GM18867 (cell line): ENCODE measurements at regions not wholly inside any gene's neighbourhood (a gene's known extent, or its start where the extent isn't known, plus 50 kb on each side); places are given as distances from the start of the nearest gene placed in this dataset.
A peak's percentile ranks its signal among the peaks of the same experiment; 100 is the strongest.

Experiments used
- ATAC-seq: cut with Tn5 transposase; IDR thresholded peaks from one replicate; pipeline ENCODE4 v1.9.1; 2021; ENCODE audit warnings: mild to moderate bottlenecking, moderate library complexity; ENCODE audit not compliant: unreplicated experiment

- no peak for ATAC-seq
Measured at GRCh38 chr9:16128003-16128402, 575.2 kb downstream of the CCDC171 start.

DNA sequence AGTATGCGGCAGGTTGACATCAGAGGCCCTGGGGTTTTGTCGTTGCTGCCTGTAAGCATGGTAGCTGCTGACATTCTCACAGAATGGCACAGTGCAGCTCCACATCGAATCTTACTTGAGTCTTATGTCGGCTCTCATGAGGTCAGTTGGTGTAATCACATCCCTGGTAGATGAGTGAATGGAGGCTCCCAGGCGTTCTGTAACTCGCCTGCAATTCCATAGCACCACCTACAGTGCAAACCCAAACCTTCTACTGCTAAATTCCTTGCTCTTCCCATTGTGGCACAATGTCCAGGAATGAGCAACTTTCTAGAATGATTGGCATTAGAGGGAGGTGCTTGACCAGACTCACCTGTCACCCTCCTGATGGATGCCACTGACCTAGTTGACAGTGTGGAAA is 578.4 kb downstream of the CCDC171 start:
- no peak for ATAC-seq

DNA sequence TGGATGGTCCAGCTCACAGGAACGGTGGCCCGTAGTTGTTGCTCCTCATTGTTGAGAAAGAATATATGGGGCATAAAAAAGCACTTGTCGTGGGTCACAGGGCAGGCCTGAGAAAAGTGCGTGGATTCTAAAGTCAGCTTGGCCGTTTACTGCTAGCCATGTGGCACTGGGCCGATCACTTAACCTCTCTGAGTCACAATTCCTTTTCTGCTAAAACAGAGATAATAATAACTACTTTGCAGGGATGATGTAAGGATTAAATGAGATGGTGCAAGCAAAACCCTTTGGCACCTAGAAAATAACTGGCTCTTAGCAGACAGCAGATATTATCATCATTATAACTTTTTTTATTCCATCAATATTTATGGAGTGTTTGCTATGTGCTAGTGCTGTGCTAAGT is 579.7 kb downstream of the CCDC171 start:
- ATAC-seq: no peak

DNA sequence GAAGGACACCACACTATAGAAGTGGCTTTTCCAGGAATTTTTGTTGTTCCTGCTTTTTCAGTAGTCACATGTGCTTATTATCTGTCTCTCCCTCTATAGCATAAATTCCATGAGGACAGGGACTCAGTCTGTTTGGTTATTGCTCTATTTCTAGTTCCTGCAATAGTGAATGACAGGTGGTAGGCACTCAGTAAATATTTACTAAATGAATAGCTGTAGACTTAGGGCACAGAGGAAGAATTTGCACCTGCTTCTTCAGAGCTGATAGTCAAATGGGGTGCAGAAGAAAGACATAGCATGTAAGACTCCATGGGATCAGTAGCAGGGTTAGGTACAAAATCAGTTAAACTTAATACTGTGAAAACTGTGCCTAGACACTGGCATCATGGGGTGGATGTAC is 580.2 kb downstream of the CCDC171 start:
- no peak for ATAC-seq

GRCh38 chr9:16133556-16134227 is 580.8 kb downstream of the CCDC171 start:
- ATAC-seq: peak; percentile 92

GRCh38 chr9:16134351-16134750 is 581.5 kb downstream of the CCDC171 start:
- no peak for ATAC-seq

- ATAC-seq: no peak
Measured at GRCh38 chr9:16135968-16136367, 583.1 kb downstream of the CCDC171 start.

GRCh38 chr9:16136451-16136850 is 583.6 kb downstream of the CCDC171 start:
- ATAC-seq: no peak

DNA sequence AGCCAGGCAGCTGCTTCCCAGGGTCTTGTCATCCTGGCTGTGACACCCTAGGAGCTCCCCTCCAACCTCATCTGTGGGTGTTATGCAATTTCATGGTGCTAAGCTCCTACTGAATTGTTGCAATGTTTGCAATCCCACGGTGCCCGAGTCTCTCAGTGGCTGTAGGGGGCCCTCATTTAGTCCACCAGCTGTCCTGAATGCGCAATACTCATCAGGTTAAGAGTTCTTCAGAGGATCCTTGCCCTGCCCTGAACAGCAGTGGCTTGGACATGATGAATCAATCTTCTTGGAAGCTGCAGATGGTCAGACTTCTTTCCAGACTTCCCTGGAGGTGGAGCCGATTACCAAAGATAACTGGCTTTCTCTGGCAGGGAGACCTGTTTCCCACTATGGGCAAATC is 584.1 kb downstream of the CCDC171 start:
- no peak for ATAC-seq

- ATAC-seq: no peak
Measured at GRCh38 chr9:16138561-16139491, 586.0 kb downstream of the CCDC171 start.

GRCh38 chr9:16139774-16140173 is 586.9 kb downstream of the CCDC171 start:
- no peak for ATAC-seq

DNA sequence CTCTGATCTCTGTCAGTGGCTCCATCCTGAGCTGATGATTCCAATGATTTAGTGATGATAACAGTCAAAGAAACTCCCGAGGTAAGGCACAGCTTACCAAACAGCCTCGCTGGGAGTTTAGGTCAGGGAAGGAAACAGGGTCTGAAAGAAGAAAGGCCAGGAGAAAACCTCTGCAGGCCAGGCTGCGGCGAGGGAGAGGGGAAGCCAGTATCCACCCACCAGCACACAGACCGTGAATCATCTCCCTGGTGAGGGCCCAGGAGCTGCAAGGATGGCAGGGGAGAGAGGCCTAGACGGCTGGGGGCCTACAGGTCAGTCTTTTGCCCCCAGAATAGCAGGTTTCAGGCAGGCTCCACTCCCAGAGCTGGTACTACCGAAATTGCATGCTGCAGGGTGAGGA is 590.5 kb downstream of the CCDC171 start:
- no peak for ATAC-seq

GRCh38 chr9:16143947-16144890 is 591.4 kb downstream of the CCDC171 start:
- no peak for ATAC-seq

GRCh38 chr9:16145196-16145950 is 592.5 kb downstream of the CCDC171 start:
- peak; percentile 56 for ATAC-seq

GRCh38 chr9:16147726-16148125 is 594.9 kb downstream of the CCDC171 start:
- no peak for ATAC-seq

GRCh38 chr9:16150501-16150900 is 597.7 kb downstream of the CCDC171 start:
- ATAC-seq: no peak

DNA sequence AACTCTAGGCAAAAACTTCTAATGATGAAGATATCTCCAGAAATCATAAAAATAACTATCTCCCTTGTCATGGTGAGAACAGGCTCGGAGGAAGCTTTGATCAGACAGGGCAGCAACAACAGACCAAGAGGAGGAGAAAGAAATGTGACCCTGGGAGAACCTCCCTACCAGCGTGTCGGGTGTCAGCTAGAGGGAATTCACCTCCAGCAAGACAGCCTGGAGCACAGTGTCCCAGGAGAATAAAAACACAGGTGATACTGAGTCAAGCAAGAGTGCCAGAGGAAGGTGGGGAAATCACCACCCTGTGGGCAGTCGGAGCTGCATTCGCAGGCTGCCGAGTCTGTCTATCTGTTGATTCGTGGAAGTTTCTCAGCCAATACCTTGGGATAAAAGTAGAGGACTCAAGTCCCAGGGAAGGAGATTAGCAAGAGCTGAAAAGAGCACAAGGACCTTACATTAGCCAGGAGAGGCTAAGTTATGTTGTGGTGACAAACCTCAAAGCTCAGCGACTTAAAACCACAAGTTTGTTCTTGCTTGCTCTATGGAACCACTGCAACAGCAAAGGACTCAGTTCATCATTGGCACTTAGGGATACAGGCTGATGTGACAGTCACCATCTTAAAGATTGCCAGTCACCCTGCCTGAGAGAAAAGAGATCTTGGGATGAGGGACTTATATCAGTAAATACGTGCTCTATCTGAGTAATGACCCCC is 598.3 kb downstream of the CCDC171 start:
- ATAC-seq: no peak

DNA sequence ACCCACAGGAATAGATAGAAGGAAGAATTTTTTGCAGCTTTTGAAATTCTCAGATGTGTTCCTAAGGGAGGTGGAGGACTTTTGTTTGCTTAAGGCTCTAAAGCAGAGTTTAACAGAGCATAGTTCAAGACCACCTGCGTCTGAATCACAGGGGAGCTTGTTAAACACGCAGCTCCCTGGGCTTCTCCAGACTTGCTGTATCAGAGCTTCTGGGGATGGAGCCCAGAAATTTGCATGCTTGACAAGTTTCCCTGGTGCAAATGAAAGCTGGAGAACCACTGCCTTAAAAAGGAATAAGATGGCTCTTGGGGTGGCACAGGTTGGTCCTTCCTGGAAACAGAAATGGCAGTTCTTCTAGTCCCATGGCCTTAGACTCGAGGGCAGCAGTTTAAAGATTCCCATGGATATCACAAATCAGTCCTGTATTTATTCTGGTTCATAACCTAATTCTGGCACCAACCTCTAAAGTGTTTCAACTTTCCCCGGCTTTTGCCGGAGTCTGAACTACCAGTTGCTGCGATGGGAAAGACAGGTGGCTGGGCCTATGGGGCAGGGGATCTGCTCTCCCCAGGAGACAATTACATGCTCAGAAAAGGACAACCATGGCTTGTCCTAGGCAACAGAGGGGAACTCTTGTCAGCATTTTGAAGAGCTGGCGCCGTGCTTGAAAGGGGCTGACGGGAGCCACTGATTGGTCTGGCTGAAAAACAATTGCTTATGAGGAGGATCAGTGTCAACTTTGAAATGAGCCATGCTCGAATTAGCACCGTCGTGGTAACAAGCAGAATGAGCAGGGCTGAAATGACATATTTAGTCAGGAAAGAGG is 599.6 kb downstream of the CCDC171 start:
- no peak for ATAC-seq

DNA sequence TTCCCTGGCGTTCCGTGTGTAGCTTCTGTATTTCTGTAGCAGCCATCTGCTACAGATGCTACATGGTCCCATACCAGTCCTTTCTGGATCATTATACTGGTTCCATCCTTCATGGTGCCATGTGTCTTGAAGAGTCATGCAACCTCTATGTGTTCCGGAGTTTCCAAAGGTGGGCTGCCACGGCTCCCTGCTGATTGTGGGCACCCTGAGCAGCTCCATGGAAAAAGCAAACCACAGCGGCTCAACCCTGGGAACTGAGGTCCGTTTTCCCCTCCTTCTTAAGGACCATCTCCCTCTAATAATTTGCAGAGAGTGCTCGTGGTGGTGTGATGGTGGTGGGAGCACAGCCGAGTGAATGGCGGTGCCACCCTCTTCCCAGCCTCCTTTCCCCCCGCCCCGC is 600.4 kb downstream of the CCDC171 start:
- ATAC-seq: no peak
